GM21619 (cell line): ENCODE measurements at regions not wholly inside any gene's neighbourhood (a gene's known extent, or its start where the extent isn't known, plus 50 kb on each side); places are given as distances from the start of the nearest gene placed in this dataset.
"Not testable (repeated sequence)": the region's sequence is repeated elsewhere in the genome, so short reads cannot be mapped to it uniquely, and the experiment has no call there.

Experiments used
- ATAC-seq: cut with Tn5 transposase; IDR thresholded peaks from one replicate; pipeline ENCODE4 v1.9.1; 2021; ENCODE audit not compliant: unreplicated experiment

- no peak for ATAC-seq
Observed at GRCh38 chr10:9061871-9062270, 1007.4 kb downstream of the GATA3 start.

DNA sequence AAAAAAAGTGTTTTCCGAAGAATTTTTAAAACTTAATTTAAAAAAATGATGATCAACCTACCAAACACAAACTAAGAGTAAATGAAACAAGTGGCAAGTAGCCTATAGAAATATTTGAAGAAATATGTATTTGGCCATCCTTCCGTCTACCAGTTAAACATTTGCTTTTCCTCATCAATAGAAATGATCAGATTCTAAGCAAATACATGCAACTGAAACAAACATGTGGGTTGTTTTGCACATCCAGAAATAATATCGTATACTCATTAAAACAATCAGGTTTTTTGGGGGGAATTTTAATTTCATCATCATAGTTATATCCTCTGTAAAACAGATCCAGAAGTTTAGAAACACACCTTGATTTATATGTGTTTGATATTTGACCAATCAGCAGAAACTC is 1011.7 kb downstream of the GATA3 start:
- no peak for ATAC-seq

GRCh38 chr10:9068003-9068402 is 1013.5 kb downstream of the GATA3 start:
- ATAC-seq: no peak

DNA sequence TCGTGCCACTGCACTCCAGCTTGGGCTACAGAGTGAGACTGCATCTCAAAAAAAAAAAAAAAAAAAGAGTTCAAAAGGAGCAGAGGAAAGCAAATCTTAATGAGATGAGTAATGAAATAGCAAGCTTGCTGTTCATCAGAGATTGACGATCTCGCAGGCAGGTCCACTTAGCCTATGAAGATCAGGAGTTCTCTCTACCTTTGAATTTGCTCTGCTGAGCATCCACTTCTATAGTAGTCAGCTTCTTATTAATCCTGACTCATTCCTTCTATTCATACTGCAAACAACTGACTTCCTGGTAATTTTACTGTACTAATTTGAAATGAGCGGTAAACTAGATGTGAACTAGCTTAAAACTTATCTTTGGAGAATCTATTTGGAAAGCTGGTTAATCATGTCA is 1014.6 kb downstream of the GATA3 start:
- no peak for ATAC-seq

GRCh38 chr10:9075420-9075819 is 1020.9 kb downstream of the GATA3 start:
- ATAC-seq: no peak

- ATAC-seq: no peak
Observed at GRCh38 chr10:9076066-9076465, 1021.6 kb downstream of the GATA3 start.

- no peak for ATAC-seq
Observed at GRCh38 chr10:9081253-9081652, 1026.8 kb downstream of the GATA3 start.

- no peak for ATAC-seq
Observed at GRCh38 chr10:9081961-9082360, 1027.5 kb downstream of the GATA3 start.

DNA sequence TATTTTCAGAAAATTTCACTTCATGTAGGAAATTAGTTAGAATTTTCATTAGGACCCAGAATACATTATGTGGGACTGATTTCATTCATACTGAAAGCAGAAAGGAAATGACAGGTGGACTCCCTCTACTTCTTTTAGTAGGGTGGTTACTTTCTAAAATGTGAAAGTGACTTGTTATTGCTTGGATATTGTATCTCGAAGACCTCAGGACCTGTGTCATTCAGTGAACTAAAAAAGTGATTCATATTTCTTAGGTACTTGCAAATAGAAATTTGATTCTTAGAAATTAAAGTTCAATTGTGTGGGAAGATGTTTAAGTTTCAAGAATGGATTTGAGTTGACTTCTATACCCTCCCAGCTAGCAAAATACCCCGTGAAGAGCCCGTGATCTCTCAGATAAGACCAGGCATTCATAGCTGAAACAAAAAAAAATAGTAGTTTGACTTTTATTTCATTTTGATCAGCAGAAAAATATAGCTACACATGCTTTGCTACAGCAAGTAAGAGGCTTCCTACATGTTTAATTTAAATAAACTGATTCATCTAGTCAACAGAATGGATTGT is 1037.1 kb downstream of the GATA3 start:
- no peak for ATAC-seq

- ATAC-seq: no peak
Observed at GRCh38 chr10:9096288-9096687, 1041.8 kb downstream of the GATA3 start.

GRCh38 chr10:9097206-9097990 is 1042.9 kb downstream of the GATA3 start:
- no peak for ATAC-seq

GRCh38 chr10:9097991-9098306 is 1043.5 kb downstream of the GATA3 start:
- no peak for ATAC-seq

GRCh38 chr10:9102026-9102425 is 1047.5 kb downstream of the GATA3 start:
- no peak for ATAC-seq

GRCh38 chr10:9103301-9103700 is 1048.8 kb downstream of the GATA3 start:
- ATAC-seq: no peak

DNA sequence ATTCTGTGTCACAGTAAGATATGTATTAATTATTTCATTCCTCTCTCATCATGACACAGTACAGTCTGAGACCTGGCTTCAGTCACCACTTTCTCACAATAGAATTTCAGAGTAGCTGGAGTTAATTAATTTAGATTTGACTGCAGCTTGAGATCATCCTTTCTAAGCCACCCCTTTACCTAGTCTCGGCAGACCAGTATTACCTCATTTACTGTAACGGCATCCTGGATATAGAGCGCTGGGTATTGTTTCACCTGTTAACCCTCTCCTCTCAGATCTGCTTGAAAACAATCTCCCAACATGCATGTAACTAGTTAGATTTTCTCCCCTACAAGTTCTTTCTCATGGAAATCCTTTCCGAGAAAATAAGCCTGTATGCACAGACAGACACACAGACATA is 1057.5 kb downstream of the GATA3 start:
- ATAC-seq: no peak

GRCh38 chr10:9126728-9127127 is 1072.2 kb downstream of the GATA3 start:
- no peak for ATAC-seq

- ATAC-seq: no peak
Observed at GRCh38 chr10:9137368-9137767, 1082.9 kb downstream of the GATA3 start.

GRCh38 chr10:9138829-9139228 is 1084.3 kb downstream of the GATA3 start:
- not testable (repeated sequence) for ATAC-seq

DNA sequence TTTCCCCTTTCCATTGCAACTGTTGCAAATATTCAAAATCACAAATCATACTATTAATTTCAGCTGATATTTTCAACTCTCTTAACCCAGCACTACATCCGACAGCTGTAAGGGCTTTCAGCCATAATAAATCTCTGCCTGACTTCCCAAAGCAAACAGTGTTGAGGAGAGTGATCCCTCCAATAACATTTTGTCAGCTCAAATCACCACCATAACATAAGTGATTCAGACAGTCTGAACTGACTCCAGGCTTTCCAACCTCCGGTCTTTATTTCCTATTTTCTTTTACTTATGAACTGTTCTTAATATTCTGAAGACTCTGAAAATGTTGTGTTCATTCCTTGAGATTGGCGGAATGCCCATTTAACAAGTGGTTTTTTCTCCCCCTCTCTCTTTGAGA is 1085.9 kb downstream of the GATA3 start:
- ATAC-seq: no peak

GRCh38 chr10:9147475-9147874 is 1093.0 kb downstream of the GATA3 start:
- ATAC-seq: no peak

DNA sequence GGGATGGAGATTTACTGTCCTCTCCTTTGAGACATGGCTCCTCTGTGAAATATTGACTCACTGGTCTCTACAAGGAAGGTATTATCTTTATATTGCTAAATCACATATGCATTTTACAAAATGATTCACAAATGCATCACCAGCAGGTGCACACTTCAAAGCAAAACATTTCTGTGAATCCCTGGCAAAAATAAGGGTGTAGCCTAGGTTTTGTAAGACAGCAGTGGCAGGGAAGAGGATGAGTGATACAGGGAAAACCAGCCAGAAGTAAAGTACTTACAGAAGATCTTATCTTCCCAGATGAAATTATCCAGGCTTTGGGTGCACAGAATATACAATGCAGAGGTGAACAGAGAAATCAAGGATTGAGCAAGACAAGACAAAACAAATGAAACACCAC is 1094.6 kb downstream of the GATA3 start:
- ATAC-seq: no peak

DNA sequence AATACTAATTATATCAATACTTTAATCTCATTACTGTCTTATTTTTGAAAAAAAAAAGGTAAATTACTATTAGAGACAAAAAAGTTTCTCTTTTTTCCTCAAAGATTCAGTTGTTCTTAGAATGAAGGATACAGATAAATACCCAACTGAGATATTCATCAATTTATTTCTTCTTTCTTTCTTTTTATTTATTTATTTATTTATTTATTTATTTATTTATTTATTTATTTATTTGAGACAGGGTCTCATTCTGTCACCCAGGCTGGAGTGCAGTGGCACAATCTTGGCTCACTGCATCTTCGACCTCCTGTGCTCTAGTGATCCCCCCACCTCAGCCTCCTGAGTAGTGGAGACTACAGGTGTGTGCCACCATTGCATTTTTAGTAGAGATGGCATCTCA is 1098.6 kb downstream of the GATA3 start:
- ATAC-seq: not testable (repeated sequence)

- ATAC-seq: no peak
Observed at GRCh38 chr10:9157656-9158055, 1103.2 kb downstream of the GATA3 start.
